Chondrocyte (in vitro differentiated cells): ENCODE measurements at regions not wholly inside any gene's neighbourhood (a gene's known extent, or its start where the extent isn't known, plus 50 kb on each side); places are given as distances from the start of the nearest gene placed in this dataset.

ENCODE experiments used
- DNase-seq: peaks from one replicate; pipeline ENCODE4 v3.0.0; 2021; ENCODE audit warnings: mixed read lengths, low spot score
- H3K27ac Mint-ChIP-seq: one replicate; pipeline ENCODE4 v1.8.0; 2021; ENCODE audit warnings: mild to moderate bottlenecking, moderate library complexity, mixed read lengths; ENCODE audit not compliant: unreplicated experiment
- H3K27me3 Mint-ChIP-seq: 2 replicates; pipeline ENCODE4 v1.8.0; 2021; ENCODE audit warnings: low read depth, mixed read lengths
- H3K36me3 Mint-ChIP-seq: 2 replicates; pipeline ENCODE4 v1.8.0; 2021; ENCODE audit warnings: low read depth, mixed read lengths
- H3K4me1 Mint-ChIP-seq: 2 replicates; pipeline ENCODE4 v1.8.0; 2021; ENCODE audit warnings: low read depth, mild to moderate bottlenecking, mixed read lengths
- H3K4me3 Mint-ChIP-seq: one replicate; pipeline ENCODE4 v1.8.0; 2021; ENCODE audit warnings: mild to moderate bottlenecking, moderate library complexity, mixed read lengths; ENCODE audit not compliant: unreplicated experiment
- H3K9me3 Mint-ChIP-seq: 2 replicates; pipeline ENCODE4 v1.8.0; 2021; ENCODE audit warnings: low read depth, mixed read lengths
- CTCF ChIP-seq: fragments of 200-600 bp; sonication (generic); IDR thresholded peaks from 2 replicates; pipeline ENCODE4 v1.5.0; 2021; ENCODE audit warnings: antibody characterized with exemption, mild to moderate bottlenecking, moderate library complexity

- Mint-ChIP-seq H3K4me3 (no peak overlapping the region), H3K4me1 (peaks cover 19% of the 10 kb centered on the region)
Observed at GRCh38 chr4:17194586-17194985, 296.1 kb upstream of the LDB2 start.

GRCh38 chr4:17189759-17190158, 291.3 kb upstream of the LDB2 start:
- Mint-ChIP-seq H3K9me3 (no peaks in the 10 kb centered on the region), H3K4me1 (peaks cover 46% of the 10 kb centered on the region), H3K27ac (no peak overlapping the region), H3K36me3 (no peaks in the 10 kb centered on the region), H3K27me3 (no peaks in the 10 kb centered on the region), H3K4me3 (no peak overlapping the region)
- TF ChIP-seq CTCF, result no peak
- DNase-seq, result no peak

More at GRCh38 chr4:17194586-17194985, 296.1 kb upstream of the LDB2 start:
- no peaks in the 10 kb centered on the region for H3K36me3 Mint-ChIP-seq
- H3K9me3 Mint-ChIP-seq, result peaks cover under 1% of the 10 kb centered on the region
- H3K27me3 Mint-ChIP-seq, result no peaks in the 10 kb centered on the region
- no peak overlapping the region for H3K27ac Mint-ChIP-seq
- no peak for DNase-seq
- no peak for TF ChIP-seq CTCF

GRCh38 chr4:17189401-17189720, 290.9 kb upstream of the LDB2 start:
- H3K36me3 Mint-ChIP-seq, result no peaks in the 10 kb centered on the region
- no peaks in the 10 kb centered on the region for H3K27me3 Mint-ChIP-seq
- H3K4me1 Mint-ChIP-seq, result peaks cover 46% of the 10 kb centered on the region
- no peak overlapping the region for H3K27ac Mint-ChIP-seq
- no peak for TF ChIP-seq CTCF
- no peak for DNase-seq
- H3K9me3 Mint-ChIP-seq, result no peaks in the 10 kb centered on the region
- H3K4me3 Mint-ChIP-seq, result no peak overlapping the region

GRCh38 chr4:17188547-17189400, 290.3 kb upstream of the LDB2 start:
- peaks cover 46% of the 10 kb centered on the region for H3K4me1 Mint-ChIP-seq
- H3K36me3 Mint-ChIP-seq, result no peaks in the 10 kb centered on the region
- no peak for DNase-seq
- H3K27me3 Mint-ChIP-seq, result no peaks in the 10 kb centered on the region
- H3K4me3 Mint-ChIP-seq, result no peak overlapping the region
- no peak overlapping the region for H3K27ac Mint-ChIP-seq
- TF ChIP-seq CTCF, result no peak
- no peaks in the 10 kb centered on the region for H3K9me3 Mint-ChIP-seq

- Mint-ChIP-seq H3K4me1 (peaks cover 46% of the 10 kb centered on the region), H3K4me3 (no peak overlapping the region), H3K9me3 (no peaks in the 10 kb centered on the region), H3K27me3 (no peaks in the 10 kb centered on the region), H3K27ac (no peak overlapping the region), H3K36me3 (no peaks in the 10 kb centered on the region)
- no peak for TF ChIP-seq CTCF
- no peak for DNase-seq
Observed at GRCh38 chr4:17188125-17188524, 289.7 kb upstream of the LDB2 start.
